NCI-H2081 (cell line): ENCODE measurements at regions not wholly inside any gene's neighbourhood (a gene's known extent, or its start where the extent isn't known, plus 50 kb on each side); places are given as distances from the start of the nearest gene placed in this dataset.

Source experiments
- DNase-seq, 2 experiments: peaks; one replicate each; lab custom pipeline; 2025; lab: John Stamatoyannopoulos, UW

- DNase-seq: no peak
These were observed 124.8 kb upstream of the UBE3A start for GRCh38 chr15:25563596-25563995.

DNA sequence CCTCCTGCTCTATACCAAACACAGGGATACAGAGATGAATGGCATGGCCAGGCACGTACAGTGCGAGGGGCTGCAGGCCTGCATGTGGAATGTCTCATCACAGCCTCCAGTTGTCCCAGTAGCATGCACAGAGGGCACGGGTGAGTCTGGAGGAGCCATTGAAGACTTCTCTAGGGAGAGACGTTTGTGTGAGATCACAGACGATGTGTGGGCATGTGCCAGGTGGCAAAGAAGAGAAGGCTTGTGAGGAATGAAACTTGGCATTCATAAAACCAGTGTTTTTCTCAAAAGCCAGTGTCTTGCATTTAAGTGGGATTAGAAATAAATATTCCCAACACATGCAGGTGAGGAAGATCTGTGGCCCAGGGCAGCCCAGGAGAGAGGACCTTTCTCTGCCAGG is 119.1 kb upstream of the UBE3A start:
- no peak for DNase-seq

- no peak for DNase-seq
These were observed 117.3 kb upstream of the UBE3A start for GRCh38 chr15:25556136-25556535.

DNA sequence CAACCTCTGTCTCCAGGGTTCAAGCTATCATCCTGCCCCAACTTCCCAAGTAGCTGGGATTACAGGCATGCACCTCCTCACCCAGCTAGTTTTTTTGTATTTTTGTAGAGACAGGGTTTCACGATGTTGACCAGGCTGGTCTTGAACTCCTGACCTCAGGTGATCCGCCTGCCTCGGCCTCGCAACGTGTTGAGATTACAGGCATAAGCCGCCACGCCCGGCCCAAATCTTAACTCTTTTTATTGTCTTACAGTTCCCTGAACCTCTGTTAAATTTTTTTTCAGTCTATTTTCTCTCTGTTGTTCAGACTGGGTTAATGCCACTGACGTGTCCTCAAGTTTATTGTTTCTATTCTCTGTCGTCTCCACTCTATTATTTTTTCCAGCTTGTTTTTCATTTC is 115.8 kb upstream of the UBE3A start:
- DNase-seq: no peak

DNA sequence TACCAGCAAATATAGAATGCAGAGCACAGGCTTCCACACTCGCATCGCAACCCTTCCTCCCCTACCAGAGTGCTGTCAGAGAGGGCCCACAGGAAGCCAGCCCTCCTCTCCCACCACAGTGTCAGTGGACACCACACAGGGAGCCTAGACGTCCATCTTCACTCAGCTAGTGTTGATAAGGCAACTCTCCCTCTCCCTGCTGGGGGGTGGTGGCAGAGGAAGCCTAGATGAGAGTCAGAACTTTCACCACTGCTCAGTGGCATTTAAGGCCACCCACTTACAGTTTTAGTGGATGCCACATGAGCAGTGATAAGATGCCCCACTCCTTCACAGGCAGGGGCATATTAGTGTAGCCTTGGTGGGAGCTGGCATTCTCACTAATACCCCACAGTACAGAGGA is 109.8 kb upstream of the UBE3A start:
- DNase-seq: no peak

- no peak for DNase-seq
These were observed 107.1 kb upstream of the UBE3A start for GRCh38 chr15:25545889-25546288.

GRCh38 chr15:25545017-25545416 is 106.2 kb upstream of the UBE3A start:
- DNase-seq: no peak

DNA sequence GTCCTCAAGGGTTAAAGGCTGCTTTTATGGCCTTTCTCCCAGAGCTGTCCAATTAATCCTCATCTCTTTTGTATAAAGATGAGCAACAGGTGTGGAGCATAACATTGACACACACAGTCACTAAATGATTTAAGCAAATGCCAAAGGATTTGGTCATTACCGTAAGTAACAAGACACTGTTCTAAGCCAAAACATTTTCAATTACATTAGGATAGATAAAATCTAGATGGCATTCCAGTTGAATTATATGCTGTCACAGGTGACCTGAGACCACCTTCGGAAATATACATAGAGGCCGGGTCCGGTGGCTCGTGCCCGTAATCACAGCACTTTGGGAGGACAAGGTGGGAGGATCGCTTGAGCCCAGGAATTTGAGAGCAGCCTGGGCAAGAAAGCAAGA is 105.3 kb upstream of the UBE3A start:
- DNase-seq: no peak

GRCh38 chr15:25543196-25543595 is 104.4 kb upstream of the UBE3A start:
- peak; percentile 3 for DNase-seq

DNA sequence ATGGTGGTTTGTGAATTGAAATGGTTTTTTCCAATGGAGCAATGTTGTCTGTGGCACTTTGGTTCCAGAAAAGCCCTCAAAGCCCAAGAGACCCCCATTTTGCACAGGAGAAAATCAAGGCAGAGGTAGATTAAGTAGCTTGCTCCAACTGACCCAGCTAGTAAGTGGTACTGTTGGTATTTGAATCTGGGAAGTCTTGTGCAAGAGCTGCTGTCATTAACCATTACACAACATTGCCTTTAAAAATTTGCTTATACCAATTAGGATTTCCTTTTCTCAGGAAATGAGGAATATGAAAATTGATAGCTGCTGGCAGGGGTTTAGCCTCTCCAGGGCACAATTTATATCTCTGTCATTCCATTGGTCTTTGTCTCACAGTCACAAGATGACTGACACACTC is 102.4 kb upstream of the UBE3A start:
- no peak for DNase-seq

- DNase-seq: no peak
These were observed 98.2 kb upstream of the UBE3A start for GRCh38 chr15:25536801-25537611.

GRCh38 chr15:25535866-25536265 is 97.0 kb upstream of the UBE3A start:
- DNase-seq: no peak

DNA sequence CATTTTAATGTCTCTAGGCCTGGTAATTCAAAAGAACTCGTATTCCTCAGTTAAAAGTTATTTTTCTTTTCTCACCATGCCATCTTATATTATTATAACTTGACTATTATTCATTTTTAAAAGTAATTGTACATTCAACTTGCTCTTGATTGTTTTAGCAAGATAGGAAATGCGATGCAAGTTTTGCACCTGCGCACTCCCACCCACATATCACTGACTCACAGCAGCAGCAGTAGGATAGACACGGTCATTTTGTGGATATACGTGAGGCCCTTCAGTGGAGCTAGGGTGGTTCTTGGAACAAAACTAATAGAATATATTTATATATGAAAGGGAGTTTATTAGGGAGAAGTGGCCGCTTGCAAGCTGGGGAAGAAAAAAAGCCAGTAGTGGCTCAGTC is 95.5 kb upstream of the UBE3A start:
- DNase-seq: no peak

DNA sequence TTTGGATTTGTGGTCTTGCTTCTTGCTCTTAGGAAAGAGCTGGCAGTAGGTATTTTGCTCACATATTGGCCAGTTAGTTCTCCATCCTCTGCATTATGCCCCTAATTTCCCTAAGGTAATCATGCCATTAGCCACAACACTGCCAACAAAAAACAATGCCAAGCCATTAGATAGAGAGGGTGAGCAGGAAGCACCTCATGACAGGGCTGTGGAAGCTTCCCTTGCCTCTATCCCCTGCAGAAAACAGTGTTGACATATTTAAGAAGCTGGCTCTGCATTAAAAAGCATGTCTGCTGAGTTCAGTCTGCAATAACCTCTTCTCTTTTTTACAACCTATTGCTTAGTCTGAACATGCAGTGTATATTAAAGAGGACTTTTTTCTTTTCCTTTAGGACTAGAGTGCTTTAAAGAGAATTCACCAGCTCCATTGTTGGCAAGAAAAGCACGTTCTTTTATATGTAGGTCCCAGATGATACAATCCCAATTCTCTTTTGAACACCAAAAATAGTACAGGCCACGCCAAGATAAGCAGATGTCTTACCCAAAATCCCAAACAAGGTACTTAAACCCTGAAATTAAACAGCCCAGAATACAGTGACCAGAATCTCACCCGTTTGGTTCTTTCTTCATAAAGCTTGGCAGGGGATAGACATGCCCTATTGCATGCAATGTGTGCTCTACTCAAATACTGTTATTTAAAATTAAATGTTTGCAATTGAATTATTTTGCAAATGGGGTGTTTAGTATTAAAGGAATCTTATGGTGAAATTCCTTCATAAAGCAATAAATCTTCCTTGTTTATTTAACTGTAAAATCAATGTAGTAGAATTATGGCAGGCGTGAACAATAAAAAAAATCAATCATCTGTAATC is 93.7 kb upstream of the UBE3A start:
- DNase-seq: peak in 1 of 2 experiments; percentile 33

DNA sequence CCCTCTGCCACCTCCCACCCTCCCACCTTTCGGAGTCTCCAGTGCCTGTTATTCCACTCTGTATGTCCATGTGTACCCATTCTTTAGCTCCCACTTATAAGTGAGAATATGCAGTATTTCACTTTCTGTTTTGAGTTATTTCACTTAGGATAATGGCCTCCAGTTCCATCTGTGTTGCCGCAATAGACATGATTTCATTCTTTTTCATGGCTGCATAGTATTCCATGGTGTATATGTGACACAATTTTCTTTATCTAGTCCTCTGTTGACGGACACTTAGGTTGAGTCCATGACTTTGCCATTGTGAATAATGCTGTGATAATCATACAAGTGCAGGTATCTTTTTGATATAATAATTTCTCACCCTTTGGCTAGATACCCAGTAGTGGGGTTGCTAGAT is 91.0 kb upstream of the UBE3A start:
- no peak for DNase-seq

DNA sequence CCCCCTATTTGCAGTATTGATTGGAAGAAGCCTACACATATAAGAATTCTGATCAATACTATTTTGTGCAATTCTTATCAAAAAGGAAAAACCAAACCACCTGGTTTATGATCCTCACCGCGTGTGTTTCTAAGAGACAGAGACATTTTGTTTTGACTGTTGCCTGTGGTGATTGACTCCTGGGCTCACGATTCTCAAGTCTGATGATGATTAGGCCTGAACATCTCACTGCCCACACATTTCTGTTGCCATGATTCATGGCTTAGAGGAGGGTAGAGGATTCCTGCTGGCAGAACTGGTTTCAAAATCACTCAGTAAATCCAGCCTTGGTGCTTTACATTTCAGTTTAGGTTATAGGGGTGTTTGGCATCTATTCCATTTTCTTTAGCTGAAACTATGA is 88.3 kb upstream of the UBE3A start:
- DNase-seq: no peak

DNA sequence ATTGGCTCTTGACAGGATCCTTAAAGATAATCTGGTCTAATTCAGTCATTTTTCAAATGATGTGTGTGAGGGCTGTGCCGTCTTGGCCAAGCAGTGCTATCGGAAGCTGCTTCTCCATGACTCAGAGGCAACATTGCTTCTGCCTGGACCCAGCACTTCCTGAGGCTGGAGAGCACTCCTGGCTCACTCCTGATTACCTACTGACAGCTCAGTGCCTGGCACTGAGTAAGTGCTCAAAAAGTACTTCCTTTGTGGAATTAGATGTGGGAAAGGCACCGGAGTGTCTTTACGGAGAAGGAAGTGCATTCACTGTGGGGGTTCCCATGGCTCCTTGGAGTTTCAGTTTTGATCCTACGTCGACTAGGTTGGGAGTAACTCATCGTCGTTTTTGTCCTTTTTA is 86.9 kb upstream of the UBE3A start:
- DNase-seq: no peak

DNA sequence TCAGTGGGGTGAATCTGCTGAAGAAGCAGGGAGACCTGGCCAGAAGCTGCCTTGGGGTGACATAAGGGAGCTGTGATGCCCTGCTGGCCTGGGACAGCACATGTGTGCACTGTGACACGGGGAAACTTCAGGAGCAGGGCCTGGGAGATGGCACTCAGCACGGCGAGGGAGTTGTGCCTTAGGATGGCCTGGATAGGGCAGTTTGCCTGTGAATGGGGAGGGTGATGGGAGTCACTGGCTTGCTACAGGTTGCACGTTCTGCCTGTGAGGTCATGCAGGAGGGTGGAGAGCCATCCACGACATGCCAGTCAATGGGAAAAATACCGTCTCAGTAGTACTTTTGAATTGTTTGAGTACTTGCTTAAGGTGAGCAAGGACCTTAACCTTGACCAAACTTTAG is 76.8 kb upstream of the UBE3A start:
- no peak for DNase-seq

DNA sequence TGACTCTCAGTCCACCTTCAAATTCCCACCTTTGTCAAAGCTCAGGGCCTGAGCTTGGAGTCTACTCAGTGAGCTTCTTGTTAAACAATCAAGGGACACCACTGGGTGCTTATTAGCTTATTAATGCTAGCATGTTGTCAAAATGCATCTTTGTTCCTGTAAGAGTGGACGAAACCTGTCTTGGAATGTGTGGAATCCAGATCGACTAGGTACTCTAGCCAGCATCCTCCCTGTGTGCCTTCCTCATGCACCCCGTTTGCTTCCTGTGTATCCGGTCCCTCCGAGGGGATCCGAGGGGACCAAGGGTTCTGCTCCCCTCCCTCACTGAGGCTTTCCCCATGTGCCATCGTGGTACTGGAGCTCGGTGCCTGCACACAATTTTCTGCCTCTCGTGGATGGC is 75.7 kb upstream of the UBE3A start:
- no peak for DNase-seq

DNA sequence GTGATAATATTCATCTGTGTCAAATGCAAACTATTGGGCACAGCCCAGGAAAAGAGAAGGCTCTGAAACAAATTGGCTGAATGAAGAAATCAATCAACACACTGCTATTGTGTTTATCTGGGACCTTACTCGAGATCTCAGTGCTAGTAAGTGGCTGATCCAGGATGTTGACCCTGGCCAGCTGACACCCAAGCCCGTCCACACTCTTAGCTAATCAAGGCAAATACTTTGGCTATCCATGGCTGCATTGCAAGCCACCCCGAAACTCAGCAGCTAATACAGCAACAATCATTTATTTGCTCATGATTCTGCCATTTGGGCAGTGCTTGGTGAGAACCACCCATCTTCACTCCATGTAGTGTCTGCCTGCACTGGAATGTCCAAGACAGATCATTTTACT is 74.1 kb upstream of the UBE3A start:
- DNase-seq: no peak

GRCh38 chr15:25510146-25510545 is 71.3 kb upstream of the UBE3A start:
- no peak for DNase-seq

- DNase-seq: no peak
These were observed 70.9 kb upstream of the UBE3A start for GRCh38 chr15:25509703-25510102.

GRCh38 chr15:25508369-25509002 is 69.7 kb upstream of the UBE3A start:
- DNase-seq: peak; percentile 7 to 36
